Transverse colon (tissue), 4 donors: ENCODE measurements at regions not wholly inside any gene's neighbourhood (a gene's known extent, or its start where the extent isn't known, plus 50 kb on each side); places are given as distances from the start of the nearest gene placed in this dataset.

Source experiments
- CTCF ChIP-seq, 5 experiments: fragments of 200-600 bp in 3 of 5; fragments of 450-650 bp in 2 of 5; sonication (generic) in 3 of 5; IDR thresholded peaks; 1 replicate in 2 of 5; 2 replicates in 3 of 5; pipeline ENCODE4 v1.5.1; 2016 to 2017; ENCODE audit warnings: antibody characterized with exemption in 5 of 5, inconsistent platforms in 3 of 5, mild to moderate bottlenecking in 2 of 5, moderate library complexity in 1 of 5
- EP300 ChIP-seq: sonication (generic); formaldehyde crosslinking; IDR thresholded peaks from one replicate; pipeline ENCODE4 v1.6.1; 2017; ENCODE audit warnings: antibody characterized with exemption, low read depth
- POLR2AphosphoS5 ChIP-seq, 3 donors: sonication (generic); formaldehyde crosslinking; IDR thresholded peaks; one replicate each; pipeline ENCODE4 v1.6.1; 2016; ENCODE audit warnings: antibody characterized with exemption in 3 of 3

- no peak for TF ChIP-seq EP300
- TF ChIP-seq CTCF (IDR thresholded peaks at IDR 0.05) = no peak
- TF ChIP-seq POLR2AphosphoS5 (IDR thresholded peaks at IDR 0.05) = no peak
Observed at GRCh38 chr9:135215571-135216161, 128.2 kb downstream of the OLFM1 start.
